IPS-18a (cell line): ENCODE measurements at regions not wholly inside any gene's neighbourhood (a gene's known extent, or its start where the extent isn't known, plus 50 kb on each side); places are given as distances from the start of the nearest gene placed in this dataset.
"Not testable (repeated sequence)": the region's sequence is repeated elsewhere in the genome, so short reads cannot be mapped to it uniquely, and the experiment has no call there.

Source experiments
- H3K27ac ChIP-seq: one replicate; pipeline ENCODE4 v1.5.1; 2013; ENCODE audit warnings: low read length
- H3K27me3 ChIP-seq: one replicate; pipeline ENCODE4 v1.6.1; 2013; ENCODE audit warnings: mild to moderate bottlenecking, low read length; ENCODE audit not compliant: control insufficient read depth, insufficient read depth
- H3K36me3 ChIP-seq: one replicate; pipeline ENCODE4 v1.6.1; 2013; ENCODE audit warnings: low read depth, low read length; ENCODE audit not compliant: control insufficient read depth
- H3K4me1 ChIP-seq: one replicate; pipeline ENCODE4 v1.6.1; 2013; ENCODE audit warnings: low read depth, low read length; ENCODE audit not compliant: control insufficient read depth
- H3K4me3 ChIP-seq: one replicate; pipeline ENCODE4 v1.5.1; 2013; ENCODE audit warnings: low read length
- H3K9ac ChIP-seq: one replicate; pipeline ENCODE4 v1.6.1; 2013; ENCODE audit warnings: mild to moderate bottlenecking, low read length, moderate library complexity
- H3K9me3 ChIP-seq: one replicate; pipeline ENCODE4 v1.6.1; 2013; ENCODE audit warnings: low read depth, low read length; ENCODE audit not compliant: control insufficient read depth

DNA sequence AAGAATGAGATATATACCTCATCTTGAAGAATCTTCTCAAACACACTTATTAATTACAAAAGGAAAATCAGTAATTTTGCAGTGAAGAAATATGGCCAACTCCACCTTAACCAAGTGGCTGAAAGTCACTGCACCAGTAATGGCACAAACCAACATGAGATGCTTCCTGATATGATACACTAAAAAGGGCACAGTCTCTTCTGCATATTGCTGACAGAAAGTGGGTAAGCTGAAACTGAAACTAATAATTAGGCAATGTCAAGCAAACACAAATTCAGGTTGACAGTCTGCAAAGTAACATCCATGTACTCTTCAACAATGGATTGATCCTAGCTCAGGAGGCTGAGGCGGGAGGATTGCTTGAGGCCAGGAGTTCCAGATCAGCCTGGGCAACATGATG is 56.1 kb downstream of the ZNF22 start:
- not testable (repeated sequence) for H3K9ac ChIP-seq, H3K4me1 ChIP-seq, H3K27ac ChIP-seq, H3K36me3 ChIP-seq, H3K27me3 ChIP-seq, H3K9me3 ChIP-seq, H3K4me3 ChIP-seq

DNA sequence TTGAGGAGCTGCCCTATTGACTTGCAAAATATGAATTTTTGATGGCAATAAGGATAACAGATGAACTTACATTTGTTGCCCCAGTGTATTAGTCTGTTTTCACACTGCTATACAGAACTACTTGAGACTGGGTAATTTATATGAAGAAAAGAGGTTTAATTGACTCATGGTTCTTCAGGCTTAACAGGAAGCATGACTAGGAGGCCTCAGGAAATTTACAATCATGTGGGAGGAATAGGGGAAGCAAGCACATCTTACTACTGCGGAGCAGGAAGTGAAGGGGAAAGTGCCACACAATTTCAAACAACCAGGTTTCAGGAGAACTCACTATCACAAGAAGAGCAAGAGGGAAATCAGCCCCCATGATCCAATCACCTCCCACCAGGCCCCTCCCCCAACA is 57.9 kb downstream of the ZNF22 start:
- Histone ChIP-seq H3K27me3 (no peaks in the 10 kb centered on the region), H3K4me1 (peaks cover 3% of the 10 kb centered on the region), H3K9me3 (no peaks in the 10 kb centered on the region), H3K27ac (no peak overlapping the region), H3K4me3 (no peak overlapping the region), H3K36me3 (no peaks in the 10 kb centered on the region), H3K9ac (no peak overlapping the region)

DNA sequence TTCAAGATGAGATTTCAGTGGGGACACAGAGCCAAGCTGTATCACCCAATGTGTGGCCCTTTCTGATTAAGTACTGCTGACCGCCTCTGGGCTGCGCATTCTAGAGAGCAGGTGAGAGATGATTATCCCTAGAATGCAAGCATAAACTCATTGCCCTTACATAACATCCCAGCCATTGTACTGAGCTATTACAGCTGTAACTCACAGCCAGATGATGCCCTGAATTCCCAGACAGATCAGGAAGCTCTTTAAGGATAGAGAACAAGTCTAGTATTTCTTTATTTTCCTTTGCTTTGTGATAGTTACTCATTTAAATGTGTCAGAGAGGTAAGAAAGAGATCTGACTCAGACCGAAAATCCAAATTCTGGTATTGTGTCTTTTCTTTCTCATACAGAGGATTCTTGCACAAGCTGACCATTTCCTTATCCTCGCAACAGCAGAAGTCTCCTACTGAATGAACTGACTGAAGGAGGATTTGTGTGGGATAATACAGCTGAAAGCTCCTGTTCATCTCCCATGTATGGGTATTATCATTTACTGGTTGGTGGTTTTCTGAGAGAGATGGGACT is 58.4 kb downstream of the ZNF22 start:
- Histone ChIP-seq H3K9me3 (no peaks in the 10 kb centered on the region), H3K27ac (no peak overlapping the region), H3K9ac (no peak overlapping the region), H3K36me3 (no peaks in the 10 kb centered on the region), H3K4me3 (no peak overlapping the region), H3K27me3 (no peaks in the 10 kb centered on the region), H3K4me1 (peaks cover 3% of the 10 kb centered on the region)

DNA sequence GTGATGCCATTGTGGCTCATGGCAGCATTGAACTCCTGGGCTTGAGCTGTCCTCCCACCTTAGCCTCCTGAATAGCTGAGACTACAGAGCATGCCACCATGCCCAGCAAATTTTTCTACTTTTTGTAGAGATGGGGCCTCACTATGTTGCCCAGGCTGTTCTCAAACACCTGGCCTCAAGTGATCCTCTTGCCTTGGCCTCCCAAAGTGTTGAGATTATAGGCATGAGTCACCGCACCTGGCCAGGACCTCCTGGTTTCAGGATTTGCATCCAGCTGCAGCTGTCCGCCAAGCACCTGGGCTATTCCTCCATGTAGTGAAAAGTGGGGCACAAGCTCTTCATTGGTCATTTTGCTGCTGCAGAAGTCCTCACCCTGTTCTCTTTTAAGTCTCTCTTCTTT is 58.9 kb downstream of the ZNF22 start:
- H3K36me3 ChIP-seq, result no peaks in the 10 kb centered on the region
- peaks cover 3% of the 10 kb centered on the region for H3K4me1 ChIP-seq
- no peaks in the 10 kb centered on the region for H3K27me3 ChIP-seq
- H3K27ac ChIP-seq, result no peak overlapping the region
- no peak overlapping the region for H3K9ac ChIP-seq
- H3K9me3 ChIP-seq, result no peaks in the 10 kb centered on the region
- no peak overlapping the region for H3K4me3 ChIP-seq

DNA sequence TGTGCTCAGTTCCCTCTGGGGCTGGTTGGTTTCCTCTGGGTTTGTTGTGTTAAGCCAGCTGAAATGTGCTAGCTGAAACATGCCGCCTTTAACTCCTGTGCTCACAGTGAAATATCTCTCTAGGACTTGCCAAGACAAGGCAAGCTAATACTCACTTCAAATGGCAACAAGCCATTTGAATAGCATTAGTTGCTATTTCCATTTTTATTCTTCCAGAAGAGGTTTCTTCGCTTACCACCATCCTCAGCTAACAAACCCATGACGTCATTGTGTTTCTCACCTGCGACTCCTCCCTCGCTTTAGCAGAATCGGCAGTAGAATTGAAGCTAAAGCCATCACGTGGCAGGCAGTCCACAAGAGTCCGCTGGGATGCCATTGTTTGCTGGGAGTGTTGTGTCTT is 61.3 kb downstream of the ZNF22 start:
- Histone ChIP-seq H3K9me3 (no peaks in the 10 kb centered on the region), H3K36me3 (no peaks in the 10 kb centered on the region), H3K27ac (no peak overlapping the region), H3K4me1 (peaks cover 3% of the 10 kb centered on the region), H3K27me3 (no peaks in the 10 kb centered on the region), H3K9ac (no peak overlapping the region), H3K4me3 (no peak overlapping the region)

DNA sequence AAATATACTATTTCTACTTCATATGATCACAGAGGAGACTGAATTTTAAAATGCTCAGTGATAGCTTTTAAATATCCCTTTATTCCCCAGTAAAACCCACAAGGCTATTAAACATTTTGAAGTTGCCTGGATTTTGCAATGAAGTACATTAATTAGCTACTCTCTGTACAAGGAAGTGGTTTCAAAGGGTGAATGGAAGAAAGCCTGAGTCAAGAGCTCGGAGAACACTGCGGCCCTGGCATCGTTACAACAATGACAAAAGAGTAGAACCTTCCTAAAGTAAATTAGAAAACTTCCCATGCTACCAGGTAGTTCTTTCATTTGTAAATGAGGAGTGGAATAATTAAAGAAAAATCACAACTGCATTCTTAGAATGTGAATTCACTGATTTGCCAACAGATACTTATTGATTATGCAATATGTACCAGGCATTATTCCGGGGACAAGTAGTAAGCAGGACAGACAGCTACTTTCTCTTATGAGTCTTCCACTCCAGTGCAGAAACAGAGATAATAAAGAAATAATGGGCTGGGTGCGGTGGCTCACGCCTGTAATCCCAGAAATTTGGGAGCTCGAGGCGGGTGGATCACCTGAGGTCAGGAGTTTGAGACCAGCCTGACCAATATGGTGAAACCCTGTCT is 63.0 kb downstream of the ZNF22 start:
- Histone ChIP-seq H3K27me3 (no peaks in the 10 kb centered on the region), H3K4me3 (no peak overlapping the region), H3K27ac (no peak overlapping the region), H3K4me1 (peaks cover 1% of the 10 kb centered on the region), H3K9me3 (no peaks in the 10 kb centered on the region), H3K36me3 (no peaks in the 10 kb centered on the region), H3K9ac (no peak overlapping the region)

DNA sequence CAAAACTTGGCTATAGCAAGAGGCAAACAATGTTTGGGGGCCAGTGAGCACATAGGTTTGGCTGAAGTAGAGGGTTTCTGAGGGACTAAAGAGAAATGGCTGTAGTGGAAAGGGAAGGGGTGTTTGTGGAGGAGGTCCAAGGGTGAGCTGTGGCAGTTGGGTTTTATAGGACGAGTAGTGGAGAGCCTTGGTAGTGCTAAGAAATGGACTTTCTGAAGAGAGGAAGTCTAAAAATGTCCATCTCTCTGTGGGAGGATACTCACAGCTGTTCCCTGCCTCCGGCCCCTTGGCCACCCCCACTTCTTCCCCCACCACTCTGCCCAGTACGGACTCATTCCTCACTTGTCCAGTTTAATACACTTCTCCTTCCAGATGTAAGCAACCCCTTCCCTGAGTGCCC is 64.3 kb downstream of the ZNF22 start:
- Histone ChIP-seq H3K4me3 (no peak overlapping the region), H3K36me3 (no peaks in the 10 kb centered on the region), H3K4me1 (no peaks in the 10 kb centered on the region), H3K27me3 (no peaks in the 10 kb centered on the region), H3K9me3 (no peaks in the 10 kb centered on the region), H3K27ac (no peak overlapping the region), H3K9ac (no peak overlapping the region)

DNA sequence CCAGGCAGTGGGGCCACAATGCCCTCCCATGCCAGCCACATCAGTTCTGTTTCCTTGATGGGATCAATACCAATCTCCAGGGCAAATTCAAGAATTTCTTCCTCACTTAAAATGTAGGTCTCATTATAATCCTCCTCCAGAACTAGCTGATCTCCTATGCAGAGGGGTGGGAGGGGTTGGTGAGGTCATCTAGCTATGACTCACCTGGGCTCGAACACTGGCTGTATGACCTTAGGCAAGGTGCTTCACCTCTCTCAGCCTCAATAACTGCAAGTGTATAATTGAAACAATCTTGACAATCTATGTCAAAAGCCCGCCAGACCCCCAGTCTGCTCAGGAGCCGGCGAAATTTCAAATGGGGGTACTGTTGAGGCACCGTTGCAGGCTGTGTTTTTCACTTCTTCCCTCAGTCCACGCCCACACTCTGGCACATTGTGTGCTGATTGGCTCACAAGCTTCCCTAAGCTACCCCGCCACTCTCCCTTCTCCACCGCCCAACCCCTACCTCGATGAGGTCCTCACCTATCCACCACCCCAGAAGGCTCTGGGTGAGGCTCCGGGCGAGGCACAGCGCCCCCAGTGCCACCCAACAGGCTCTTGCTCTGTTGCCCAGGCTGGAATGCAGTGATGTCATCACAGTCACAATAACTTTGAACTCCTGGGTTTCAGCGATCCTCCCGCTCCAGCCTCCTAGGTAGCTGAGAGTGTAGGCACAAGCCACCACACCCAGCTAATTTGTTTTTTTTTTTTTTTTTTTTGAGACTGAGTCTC is 70.5 kb downstream of the ZNF22 start:
- no peak overlapping the region for H3K4me3 ChIP-seq
- no peak overlapping the region for H3K9ac ChIP-seq
- H3K27ac ChIP-seq, result no peak overlapping the region
- no peaks in the 10 kb centered on the region for H3K27me3 ChIP-seq
- no peaks in the 10 kb centered on the region for H3K36me3 ChIP-seq
- H3K9me3 ChIP-seq, result no peaks in the 10 kb centered on the region
- peaks cover 7% of the 10 kb centered on the region for H3K4me1 ChIP-seq

DNA sequence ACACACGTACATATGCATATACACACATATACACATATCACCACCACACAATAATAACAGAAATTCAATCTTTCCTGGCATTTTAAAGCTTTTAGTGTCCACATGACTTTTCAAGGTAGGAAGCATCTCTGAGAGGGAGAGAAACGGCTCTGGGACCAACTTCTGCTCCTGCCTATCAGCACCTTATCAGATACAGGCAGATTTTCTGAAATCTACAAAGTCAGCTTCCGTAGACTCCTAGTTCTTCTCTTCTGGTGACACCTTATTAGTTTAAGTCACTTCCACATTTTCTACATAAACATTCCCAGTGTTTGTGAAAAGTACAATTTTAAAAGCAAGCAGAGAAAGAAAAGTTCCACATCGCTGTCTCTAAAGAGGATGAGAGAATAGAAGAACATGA is 74.5 kb downstream of the ZNF22 start:
- no peaks in the 10 kb centered on the region for H3K9me3 ChIP-seq
- H3K27ac ChIP-seq, result no peak overlapping the region
- no peaks in the 10 kb centered on the region for H3K36me3 ChIP-seq
- peaks cover 14% of the 10 kb centered on the region for H3K4me1 ChIP-seq
- H3K27me3 ChIP-seq, result no peaks in the 10 kb centered on the region
- no peak overlapping the region for H3K4me3 ChIP-seq
- H3K9ac ChIP-seq, result no peak overlapping the region

DNA sequence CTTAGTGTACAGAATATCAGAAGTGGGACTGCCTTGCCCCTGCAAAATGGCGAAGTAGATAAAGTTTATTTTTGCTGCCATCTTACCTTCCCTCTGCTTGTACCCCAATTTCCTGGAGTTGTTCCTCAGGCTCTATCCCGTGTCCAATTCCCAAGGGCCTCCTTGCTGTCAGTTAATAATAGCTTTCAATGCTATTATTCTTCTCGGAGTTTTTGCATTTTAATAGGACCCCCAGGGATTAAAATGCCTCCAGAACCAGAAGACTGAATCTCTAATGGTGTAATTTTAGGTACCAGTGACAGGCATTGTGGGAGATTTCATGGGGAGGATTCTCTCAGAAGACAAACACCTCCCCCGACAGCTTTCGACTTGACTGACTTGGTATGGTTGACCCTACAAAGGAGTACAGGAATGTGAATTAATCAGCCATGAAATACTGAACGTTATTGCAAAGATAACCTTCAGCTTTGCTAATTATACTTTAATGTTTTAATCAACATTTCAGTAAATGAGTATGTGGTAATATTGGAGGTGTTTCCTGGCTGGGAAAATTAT is 75.2 kb downstream of the ZNF22 start:
- Histone ChIP-seq H3K9ac (no peak overlapping the region), H3K27ac (no peak overlapping the region)

DNA sequence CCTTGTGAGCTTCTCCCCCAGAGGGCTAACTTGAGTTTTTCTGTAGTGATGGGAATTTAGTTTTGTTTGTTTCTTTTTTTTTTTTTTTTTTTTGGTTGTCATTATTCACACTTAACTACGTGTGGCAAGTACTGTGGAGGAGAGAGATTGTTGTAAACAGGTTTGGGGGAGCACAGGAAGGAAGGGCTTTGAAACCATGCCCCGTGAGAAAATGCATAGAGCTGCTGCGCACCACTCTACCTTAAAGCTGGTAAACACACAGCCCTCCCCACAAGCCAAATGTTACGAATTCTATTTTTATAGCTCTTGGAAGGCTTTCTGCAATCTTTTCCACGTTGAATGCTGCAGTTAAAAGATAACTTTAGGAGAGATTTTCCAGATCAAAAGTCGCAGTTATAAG is 76.2 kb downstream of the ZNF22 start:
- Histone ChIP-seq H3K4me1 (peaks cover 18% of the 10 kb centered on the region), H3K27me3 (no peaks in the 10 kb centered on the region), H3K36me3 (no peaks in the 10 kb centered on the region), H3K4me3 (no peak overlapping the region), H3K27ac (no peak overlapping the region), H3K9me3 (no peaks in the 10 kb centered on the region), H3K9ac (no peak overlapping the region)

More for the DNA sequence above, 75.2 kb downstream of the ZNF22 start:
- Histone ChIP-seq H3K4me3 (no peak overlapping the region), H3K27me3 (no peaks in the 10 kb centered on the region), H3K9me3 (no peaks in the 10 kb centered on the region), H3K36me3 (no peaks in the 10 kb centered on the region), H3K4me1 (peaks cover 14% of the 10 kb centered on the region)
